Ishikawa (cell line): ENCODE measurements at regions not wholly inside any gene's neighbourhood (a gene's known extent, or its start where the extent isn't known, plus 50 kb on each side); places are given as distances from the start of the nearest gene placed in this dataset.

Experiments
- CEBPB ChIP-seq: IDR thresholded peaks from 2 replicates; pipeline ENCODE4 v1.6.1; 2012
- CREB1 ChIP-seq: IDR thresholded peaks from 2 replicates; pipeline ENCODE4 v1.6.1; 2012; ENCODE audit warnings: low read depth
- EGR1 ChIP-seq: IDR thresholded peaks from 2 replicates; pipeline ENCODE4 v1.6.1; 2012
- EP300 ChIP-seq: IDR thresholded peaks from 2 replicates; pipeline ENCODE4 v1.6.1; 2012; ENCODE audit warnings: borderline replicate concordance
- FOXM1 ChIP-seq: IDR thresholded peaks from 2 replicates; pipeline ENCODE4 v1.6.1; 2012; ENCODE audit warnings: low read depth, borderline replicate concordance
- MAX ChIP-seq: IDR thresholded peaks from 2 replicates; pipeline ENCODE4 v1.6.1; 2012
- NFIC ChIP-seq: IDR thresholded peaks from 2 replicates; pipeline ENCODE4 v1.6.1; 2012
- RAD21 ChIP-seq: IDR thresholded peaks from 2 replicates; pipeline ENCODE4 v1.6.1; 2012; ENCODE audit warnings: low read depth
- REST ChIP-seq: IDR thresholded peaks from 2 replicates; pipeline ENCODE4 v1.6.1; 2012; ENCODE audit warnings: low read depth, mild to moderate bottlenecking
- TAF1 ChIP-seq: IDR thresholded peaks from 2 replicates; pipeline ENCODE4 v1.6.1; 2012; ENCODE audit warnings: low read depth, mild to moderate bottlenecking
- USF1 ChIP-seq: IDR thresholded peaks from 2 replicates; pipeline ENCODE4 v1.6.1; 2012
- ZBTB7A ChIP-seq: IDR thresholded peaks from 2 replicates; pipeline ENCODE4 v1.6.1; 2012; ENCODE audit warnings: low read depth

- no peak for TF ChIP-seq MAX
- no peak for TF ChIP-seq USF1
- TF ChIP-seq CEBPB = no peak
- TF ChIP-seq NFIC = no peak
- no peak for TF ChIP-seq CREB1
- TF ChIP-seq EP300 = no peak
- no peak for TF ChIP-seq TAF1
- no peak for TF ChIP-seq REST
- TF ChIP-seq RAD21 = no peak
- no peak for TF ChIP-seq EGR1
- no peak for TF ChIP-seq FOXM1
- TF ChIP-seq ZBTB7A = no peak
These were observed 179.6 kb upstream of the NUDT4 start for GRCh38 chr12:93198086-93198485.
